K562 (cell line): ENCODE measurements at regions not wholly inside any gene's neighbourhood (a gene's known extent, or its start where the extent isn't known, plus 50 kb on each side); places are given as distances from the start of the nearest gene placed in this dataset.

Source experiments
- FOXJ3 ChIP-seq: sonication (generic); formaldehyde crosslinking; IDR thresholded peaks from 2 replicates; pipeline ENCODE4 v1.4.0; 2020; ENCODE audit warnings: mild to moderate bottlenecking, missing genetic modification reagents
- REST ChIP-seq, 2 experiments: fragments of 450-650 bp; formaldehyde crosslinking in 1 of 2; IDR thresholded peaks; 2 replicates each; pipeline versions ENCODE4 v1.4.0 to v1.6.1; 2014 to 2020; ENCODE audit warnings: mild to moderate bottlenecking in 2 of 2, borderline replicate concordance in 1 of 2, low read depth in 1 of 2
- TGIF2 ChIP-seq: sonication (generic); formaldehyde crosslinking; IDR thresholded peaks from 2 replicates; pipeline ENCODE4 v1.8.1; 2022; ENCODE audit warnings: mild to moderate bottlenecking, missing genetic modification reagents, moderate library complexity
- ZNF41 ChIP-seq: fragments of 250-450 bp; sonication (Bioruptor Pico); conservative IDR thresholded peaks from 2 replicates; pipeline ENCODE4 v1.4.0; 2020; ENCODE audit warnings: mild to moderate bottlenecking

- TF ChIP-seq REST (IDR thresholded peaks at IDR 0.05; ENCODE audit: borderline replicate concordance) (no peak), REST (CRISPR knock-in tag; IDR thresholded peaks at IDR 0.05; ENCODE audit: low read depth) (no peak), TGIF2 (CRISPR knock-in tag) (no peak), ZNF41 (CRISPR knock-in tag) (no peak), FOXJ3 (CRISPR knock-in tag) (no peak)
These were observed 68.2 kb upstream of the RAD23B start (continued) for GRCh38 chr9:107214915-107215314.
